GM23338 (cell line): ENCODE measurements at regions not wholly inside any gene's neighbourhood (a gene's known extent, or its start where the extent isn't known, plus 50 kb on each side); places are given as distances from the start of the nearest gene placed in this dataset.

Experiments
- ATAC-seq: fragments of 200-7000 bp; cut with Tn5 transposase; 3 replicates; pipeline ENCODE4 v1.9.1; 2020
- DNase-seq: peaks from one replicate; pipeline ENCODE4 v3.0.0-alpha.2; 2015; ENCODE audit warnings: low spot score
- H2AFZ ChIP-seq: fragments of 200-600 bp; sonication (generic); 2 replicates; pipeline ENCODE4 v1.8.0; 2016; ENCODE audit warnings: antibody characterized with exemption, mild to moderate bottlenecking, moderate library complexity
- H3F3A ChIP-seq: fragments of 200-600 bp; sonication (generic); replicated peaks from 2 replicates; pipeline ENCODE4 v1.8.0; 2017; ENCODE audit warnings: antibody characterized with exemption, mixed run types, low read depth
- H3K27ac ChIP-seq: fragments of 200-600 bp; sonication (generic); 2 replicates; pipeline ENCODE4 v1.6.1; 2016; ENCODE audit warnings: low read depth
- H3K27me3 ChIP-seq: fragments of 200-600 bp; sonication (generic); 2 replicates; pipeline ENCODE4 v1.8.0; 2016; ENCODE audit warnings: mild to moderate bottlenecking, mixed run types, moderate library complexity; ENCODE audit not compliant: insufficient read depth
- H3K36me3 ChIP-seq: fragments of 200-600 bp; sonication (generic); 2 replicates; pipeline ENCODE4 v1.8.0; 2016; ENCODE audit warnings: mild to moderate bottlenecking; ENCODE audit not compliant: insufficient read depth
- H3K4me1 ChIP-seq: fragments of 200-600 bp; sonication (generic); 2 replicates; pipeline ENCODE4 v1.8.0; 2016; ENCODE audit warnings: mild to moderate bottlenecking, moderate library complexity; ENCODE audit not compliant: insufficient read depth
- H3K4me2 ChIP-seq: fragments of 200-600 bp; sonication (generic); 2 replicates; pipeline ENCODE4 v1.7.1; 2017; ENCODE audit warnings: mixed run types
- H3K4me3 ChIP-seq: fragments of 200-600 bp; sonication (generic); 2 replicates; pipeline ENCODE4 v1.6.1; 2016; ENCODE audit warnings: mixed run types
- H3K79me2 ChIP-seq: fragments of 200-600 bp; sonication (generic); replicated peaks from 2 replicates; pipeline ENCODE4 v1.8.0; 2017; ENCODE audit warnings: mild to moderate bottlenecking; ENCODE audit not compliant: insufficient read depth
- H3K9me2 ChIP-seq: fragments of 200-600 bp; sonication (generic); 2 replicates; pipeline ENCODE4 v1.8.0; 2017; ENCODE audit not compliant: insufficient read depth
- H4K20me1 ChIP-seq: fragments of 200-600 bp; sonication (generic); replicated peaks from 2 replicates; pipeline ENCODE4 v1.8.0; 2017; ENCODE audit warnings: mild to moderate bottlenecking; ENCODE audit not compliant: insufficient read depth
- H3K27ac Mint-ChIP-seq: 2 replicates; pipeline ENCODE4 v1.8.0; 2020; ENCODE audit warnings: inconsistent platforms, mild to moderate bottlenecking, moderate library complexity, mixed read lengths
- H3K27me3 Mint-ChIP-seq: 3 replicates; pipeline ENCODE4 v1.8.0; 2022; ENCODE audit warnings: low read depth, mild to moderate bottlenecking, moderate library complexity, mixed read lengths, inconsistent platforms; ENCODE audit not compliant: insufficient read depth, poor library complexity
- H3K36me3 Mint-ChIP-seq: 3 replicates; pipeline ENCODE4 v1.8.0; 2021; ENCODE audit warnings: low read depth, mild to moderate bottlenecking, inconsistent platforms, moderate library complexity, mixed read lengths
- H3K4me1 Mint-ChIP-seq: 3 replicates; pipeline ENCODE4 v1.8.0; 2020; ENCODE audit warnings: mild to moderate bottlenecking, inconsistent platforms, mixed read lengths
- H3K4me3 Mint-ChIP-seq: 3 replicates; pipeline ENCODE4 v1.8.0; 2021; ENCODE audit warnings: moderate library complexity, mild to moderate bottlenecking, inconsistent platforms, mixed read lengths
- H3K9me3 Mint-ChIP-seq: 3 replicates; pipeline ENCODE4 v1.8.0; 2020; ENCODE audit warnings: moderate library complexity, mild to moderate bottlenecking, inconsistent platforms, mixed read lengths
- CTCF ChIP-seq, 2 experiments: fragments of 200-600 bp in 1 of 2; sonication (generic) in 1 of 2; conservative IDR thresholded peaks; 2 replicates each; pipeline versions ENCODE4 v1.5.1 to v1.6.1; 2016 to 2017; ENCODE audit warnings: antibody characterized with exemption in 2 of 2, low read depth in 2 of 2, mild to moderate bottlenecking in 2 of 2, moderate library complexity in 1 of 2
- ETS1 ChIP-seq: IDR thresholded peaks from 2 replicates; pipeline ENCODE4 v1.6.1; 2016; ENCODE audit warnings: antibody characterized with exemption
- JUNB ChIP-seq: IDR thresholded peaks from one replicate; pipeline ENCODE4 v1.6.1; 2016; ENCODE audit warnings: antibody characterized with exemption; ENCODE audit not compliant: unreplicated experiment
- NANOG ChIP-seq: IDR thresholded peaks from 2 replicates; pipeline ENCODE4 v1.6.1; 2016; ENCODE audit warnings: antibody characterized with exemption, borderline replicate concordance
- REST ChIP-seq: IDR thresholded peaks from one replicate; pipeline ENCODE4 v1.6.1; 2018; ENCODE audit warnings: antibody characterized with exemption; ENCODE audit not compliant: unreplicated experiment
- STAT1 ChIP-seq: IDR thresholded peaks from one replicate; pipeline ENCODE4 v1.6.1; 2016; ENCODE audit warnings: antibody characterized with exemption; ENCODE audit not compliant: unreplicated experiment
- ZNF114 ChIP-seq: fragments of 250-450 bp; sonication (Bioruptor Pico); IDR thresholded peaks from 2 replicates; pipeline ENCODE4 v1.5.0; 2020; ENCODE audit warnings: mild to moderate bottlenecking, moderate library complexity
- ZNF331 ChIP-seq: fragments of 250-450 bp; sonication (Bioruptor Pico); IDR thresholded peaks from 2 replicates; pipeline ENCODE4 v1.5.0; 2020; ENCODE audit warnings: low read depth, mild to moderate bottlenecking, moderate library complexity
- ZNF462 ChIP-seq: fragments of 250-450 bp; sonication (Bioruptor Pico); IDR thresholded peaks from 2 replicates; pipeline ENCODE4 v1.5.0; 2020; ENCODE audit warnings: mild to moderate bottlenecking, moderate library complexity

- TF ChIP-seq REST, result no peak
- no peak for TF ChIP-seq ZNF331 (CRISPR knock-in tag)
- no peak for TF ChIP-seq JUNB
- no peak for TF ChIP-seq ZNF462 (CRISPR knock-in tag)
- no peak for TF ChIP-seq STAT1
- TF ChIP-seq ZNF114 (CRISPR knock-in tag), result no peak
These were observed 199.2 kb downstream of the RTL9 start (continued) for GRCh38 chrX:110557864-110558263.

GRCh38 chrX:110558406-110558805, 199.8 kb downstream of the RTL9 start:
- no peak overlapping the region for H3K4me3 ChIP-seq
- H3K4me3 Mint-ChIP-seq, result no peak overlapping the region
- no peak for DNase-seq
- H3K79me2 ChIP-seq, result no peaks in the 10 kb centered on the region
- no peaks in the 10 kb centered on the region for H3K4me1 Mint-ChIP-seq
- H3K9me2 ChIP-seq, result no peaks in the 10 kb centered on the region
- no peak for ATAC-seq
- H3K27me3 Mint-ChIP-seq, result no peaks in the 10 kb centered on the region
- H4K20me1 ChIP-seq, result no peaks in the 10 kb centered on the region
- H3F3A ChIP-seq, result no peaks in the 10 kb centered on the region
- H3K36me3 ChIP-seq, result no peaks in the 10 kb centered on the region
- H3K36me3 Mint-ChIP-seq, result peaks cover 3% of the 10 kb centered on the region; the same call in 1 of the 3 replicates
- H3K27me3 ChIP-seq, result no peaks in the 10 kb centered on the region
- no peak overlapping the region for H3K27ac ChIP-seq
- H3K4me2 ChIP-seq, result no peak overlapping the region
- no peak overlapping the region for H3K27ac Mint-ChIP-seq
- H3K9me3 Mint-ChIP-seq, result peaks cover 16% of the 10 kb centered on the region
- no peaks in the 10 kb centered on the region for H3K4me1 ChIP-seq
- no peak overlapping the region for H2AFZ ChIP-seq
- TF ChIP-seq ETS1 (no peak), CTCF (conservative IDR thresholded peaks at IDR 0.05; ENCODE audit: low read depth in 2 of 2) (no peak), NANOG (no peak)
